Upper lobe of left lung (tissue), 6 donors: ENCODE measurements at regions not wholly inside any gene's neighbourhood (a gene's known extent, or its start where the extent isn't known, plus 50 kb on each side); places are given as distances from the start of the nearest gene placed in this dataset.

Experiments
- ATAC-seq, 2 donors: fragments of 200-7000 bp; cut with Tn5 transposase; one replicate each; pipeline ENCODE4 v1.9.1; 2022; ENCODE audit warnings: mild to moderate bottlenecking in 2 of 2, moderate library complexity in 2 of 2; ENCODE audit not compliant: low FRiP score in 2 of 2
- DNase-seq, 2 donors: peaks; one replicate each; pipeline ENCODE4 v3.0.0-alpha.2; 2019 to 2020
- H3K27ac ChIP-seq, 4 donors: fragments of 200-600 bp; sonication (generic); one replicate each; pipeline ENCODE4 v1.5.1; 2016 to 2019
- H3K27me3 ChIP-seq, 4 donors: fragments of 200-600 bp; sonication (generic); one replicate each; pipeline ENCODE4 v1.5.1; 2017 to 2019
- H3K36me3 ChIP-seq, 4 donors: fragments of 200-600 bp; sonication (generic); one replicate each; pipeline ENCODE4 v1.5.1; 2016 to 2019
- H3K4me1 ChIP-seq, 4 donors: fragments of 200-600 bp; sonication (generic); one replicate each; pipeline ENCODE4 v1.5.1; 2018 to 2019
- H3K4me3 ChIP-seq, 4 donors: fragments of 200-600 bp; sonication (generic); one replicate each; pipeline ENCODE4 v1.5.1; 2017 to 2019; ENCODE audit warnings: mild to moderate bottlenecking in 2 of 4, moderate library complexity in 1 of 4
- H3K9me3 ChIP-seq, 4 donors: fragments of 200-600 bp; sonication (generic); one replicate each; pipeline ENCODE4 v1.5.1; 2018 to 2019
- CTCF ChIP-seq, 6 experiments: fragments of 450-650 bp in 4 of 6; fragments of 200-600 bp in 2 of 6; sonication (generic) in 2 of 6; IDR thresholded peaks; one replicate each; pipeline ENCODE4 v1.5.1; 2016 to 2019; ENCODE audit warnings: antibody characterized with exemption in 6 of 6
- EP300 ChIP-seq, 4 donors: sonication (generic); formaldehyde crosslinking; IDR thresholded peaks; one replicate each; pipeline ENCODE4 v1.5.1; 2017; ENCODE audit warnings: antibody characterized with exemption in 4 of 4, control low read depth in 2 of 4
- POLR2A ChIP-seq, 4 donors: fragments of 450-650 bp; IDR thresholded peaks; one replicate each; pipeline ENCODE4 v1.5.1; 2016 to 2017; ENCODE audit warnings: antibody characterized with exemption in 4 of 4, mild to moderate bottlenecking in 2 of 4
- POLR2AphosphoS5 ChIP-seq, 2 donors: sonication (generic); formaldehyde crosslinking; IDR thresholded peaks; one replicate each; pipeline ENCODE4 v1.5.1; 2017; ENCODE audit warnings: antibody characterized with exemption in 2 of 2
- WGBS, 2 donors: methylation state at CpG; one replicate each; pipeline ENCODE4 v1.1.5; 2017 to 2018; 5-methylcytosine and 5-hydroxymethylcytosine counted together
- donor health status: DM: no; HTN: no; CAD: no; lungs with moderate emphysema.
- donor health status: DM: no; HTN: yes; CAD: no; lungs with severe emphysema.

- H3K4me3 ChIP-seq, result no peak overlapping the region
- H3K9me3 ChIP-seq, result no peaks in the 10 kb centered on the region
- no peak overlapping the region for H3K27ac ChIP-seq
- no peak for TF ChIP-seq POLR2A (IDR thresholded peaks at IDR 0.05)
- no peak for TF ChIP-seq EP300 (IDR thresholded peaks at IDR 0.05)
- no peak for TF ChIP-seq POLR2AphosphoS5 (IDR thresholded peaks at IDR 0.05)
- TF ChIP-seq CTCF (IDR thresholded peaks at IDR 0.05), result no peak
- ATAC-seq (no peak), DNase-seq (no peak)
- H3K27me3 ChIP-seq, result no peaks in the 10 kb centered on the region
- no peaks in the 10 kb centered on the region for H3K4me1 ChIP-seq
- H3K36me3 ChIP-seq, result no peaks in the 10 kb centered on the region
- 71 to 73% methylated on average over 7 of the region's 7 CpGs for WGBS, 2 donors
These were observed 844.9 kb upstream of the ALCAM start for GRCh38 chr3:104521606-104522336.

- Histone ChIP-seq H3K27me3 (no peaks in the 10 kb centered on the region), H3K4me3 (no peak overlapping the region), H3K9me3 (no peaks in the 10 kb centered on the region), H3K36me3 (no peaks in the 10 kb centered on the region), H3K4me1 (no peaks in the 10 kb centered on the region), H3K27ac (no peak overlapping the region)
- no peak for ATAC-seq
- no peak for DNase-seq
- no peak for TF ChIP-seq POLR2AphosphoS5 (IDR thresholded peaks at IDR 0.05)
- no peak for TF ChIP-seq EP300 (IDR thresholded peaks at IDR 0.05)
- no peak for TF ChIP-seq CTCF (IDR thresholded peaks at IDR 0.05)
- TF ChIP-seq POLR2A (IDR thresholded peaks at IDR 0.05), result no peak
- 57 to 71% methylated on average over 6 of the region's 6 CpGs for WGBS, 2 donors
These were observed 843.6 kb upstream of the ALCAM start for GRCh38 chr3:104523136-104523535.

GRCh38 chr3:104526901-104527401 lies 839.8 kb upstream of the ALCAM start:
- ATAC-seq (no peak), DNase-seq (no peak)
- Histone ChIP-seq H3K4me3 (no peak overlapping the region), H3K9me3 (peaks cover 0 to 8% (median 0%) of the 10 kb centered on the region in 4 donors), H3K36me3 (no peaks in the 10 kb centered on the region), H3K4me1 (no peaks in the 10 kb centered on the region), H3K27ac (no peak overlapping the region), H3K27me3 (no peaks in the 10 kb centered on the region)
- TF ChIP-seq POLR2A (IDR thresholded peaks at IDR 0.05) (no peak), CTCF (IDR thresholded peaks at IDR 0.05) (no peak)
- WGBS, 2 donors, result 67 to 69% methylated on average over 3 of the region's 3 CpGs

GRCh38 chr3:104530934-104531333 lies 835.8 kb upstream of the ALCAM start:
- Histone ChIP-seq H3K36me3 (no peaks in the 10 kb centered on the region), H3K4me3 (no peak overlapping the region), H3K27ac (no peak overlapping the region), H3K9me3 (peaks cover 0 to 11% (median 0%) of the 10 kb centered on the region in 4 donors), H3K4me1 (no peaks in the 10 kb centered on the region), H3K27me3 (no peaks in the 10 kb centered on the region)
- WGBS, 2 donors, result 72 to 80% methylated on average over 2 to 8 of the region's 8 CpGs
- TF ChIP-seq POLR2AphosphoS5 (IDR thresholded peaks at IDR 0.05) (no peak), EP300 (IDR thresholded peaks at IDR 0.05) (no peak), POLR2A (IDR thresholded peaks at IDR 0.05) (no peak), CTCF (IDR thresholded peaks at IDR 0.05) (no peak)
- ATAC-seq (peak in 1 of 2 donors; percentile 49), DNase-seq (peak in 1 of 2 donors; percentile 5)

- no peak overlapping the region for H3K27ac ChIP-seq
- H3K27me3 ChIP-seq, result no peaks in the 10 kb centered on the region
- H3K36me3 ChIP-seq, result no peaks in the 10 kb centered on the region
- ATAC-seq (no peak), DNase-seq (no peak)
- no peak for TF ChIP-seq EP300 (IDR thresholded peaks at IDR 0.05)
- TF ChIP-seq POLR2A (IDR thresholded peaks at IDR 0.05), result no peak
- TF ChIP-seq POLR2AphosphoS5 (IDR thresholded peaks at IDR 0.05), result no peak
- TF ChIP-seq CTCF (IDR thresholded peaks at IDR 0.05), result no peak
- H3K4me3 ChIP-seq, result no peak overlapping the region
- H3K4me1 ChIP-seq, result no peaks in the 10 kb centered on the region
- peaks cover 0 to 3% (median 0%) of the 10 kb centered on the region in 4 donors for H3K9me3 ChIP-seq
These were observed 830.0 kb upstream of the ALCAM start for GRCh38 chr3:104536715-104537114.
